ENCODE measurements at regions not wholly inside any gene's neighbourhood (a gene's known extent, or its start where the extent isn't known, plus 50 kb on each side); places are given as distances from the start of the nearest gene placed in this dataset.

DNA sequence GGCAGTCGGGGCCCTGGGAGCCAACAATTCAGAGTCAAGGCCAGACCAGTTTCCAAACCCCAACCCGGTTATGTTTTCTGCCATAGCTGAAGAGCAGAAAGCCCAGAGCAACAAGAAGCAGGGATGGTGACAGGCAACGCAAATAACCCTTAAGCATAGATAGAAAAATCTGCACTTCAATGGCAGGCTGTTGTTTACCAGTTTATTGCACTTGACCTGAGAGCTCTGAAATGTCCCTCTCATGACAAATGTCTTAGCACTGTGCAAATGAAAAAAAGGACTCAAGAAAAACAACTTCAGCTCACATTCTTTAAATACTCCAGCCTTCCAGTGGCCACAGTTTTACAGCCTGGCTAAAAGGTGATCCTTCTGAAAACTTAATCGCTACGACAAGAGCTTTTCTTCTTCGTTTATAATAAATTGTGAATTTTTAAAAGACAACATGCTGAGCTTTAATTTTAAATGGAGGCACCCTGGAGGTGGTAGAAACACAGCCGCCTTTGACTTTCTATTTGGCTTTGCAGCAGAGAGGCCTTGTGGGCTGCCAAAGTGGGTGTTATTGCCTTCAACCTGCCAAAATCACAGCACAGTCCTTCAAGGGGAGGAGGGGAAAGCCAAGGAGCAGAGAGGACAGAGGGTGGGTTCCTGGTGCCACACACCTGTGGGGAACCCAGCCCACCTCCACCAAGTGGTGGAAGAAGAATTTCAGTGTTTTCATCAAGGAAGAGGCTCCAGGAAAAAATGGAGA, 289.5 kb upstream of the CDYL start:
- TF ChIP-seq, protein P1, sequence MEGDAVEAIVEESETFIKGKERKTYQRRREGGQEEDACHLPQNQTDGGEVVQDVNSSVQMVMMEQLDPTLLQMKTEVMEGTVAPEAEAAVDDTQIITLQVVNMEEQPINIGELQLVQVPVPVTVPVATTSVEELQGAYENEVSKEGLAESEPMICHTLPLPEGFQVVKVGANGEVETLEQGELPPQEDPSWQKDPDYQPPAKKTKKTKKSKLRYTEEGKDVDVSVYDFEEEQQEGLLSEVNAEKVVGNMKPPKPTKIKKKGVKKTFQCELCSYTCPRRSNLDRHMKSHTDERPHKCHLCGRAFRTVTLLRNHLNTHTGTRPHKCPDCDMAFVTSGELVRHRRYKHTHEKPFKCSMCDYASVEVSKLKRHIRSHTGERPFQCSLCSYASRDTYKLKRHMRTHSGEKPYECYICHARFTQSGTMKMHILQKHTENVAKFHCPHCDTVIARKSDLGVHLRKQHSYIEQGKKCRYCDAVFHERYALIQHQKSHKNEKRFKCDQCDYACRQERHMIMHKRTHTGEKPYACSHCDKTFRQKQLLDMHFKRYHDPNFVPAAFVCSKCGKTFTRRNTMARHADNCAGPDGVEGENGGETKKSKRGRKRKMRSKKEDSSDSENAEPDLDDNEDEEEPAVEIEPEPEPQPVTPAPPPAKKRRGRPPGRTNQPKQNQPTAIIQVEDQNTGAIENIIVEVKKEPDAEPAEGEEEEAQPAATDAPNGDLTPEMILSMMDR (conservative IDR thresholded peaks at IDR 0.05 in 1 of 2, IDR thresholded peaks at IDR 0.05 in 1 of 2; ENCODE audit: extremely low read depth in 1 of 2, insufficient read depth in 1 of 2, low read depth in 1 of 2, low read length in 2 of 2) = no peak
- no peak for TF ChIP-seq EZH2 (IDR thresholded peaks at IDR 0.05; ENCODE audit: borderline replicate concordance, low read length)
